Adrenal gland (tissue), 9 donors: ENCODE measurements at regions not wholly inside any gene's neighbourhood (a gene's known extent, or its start where the extent isn't known, plus 50 kb on each side); places are given as distances from the start of the nearest gene placed in this dataset.

Experiments
- DNase-seq, 7 donors: peaks; one replicate each; pipeline ENCODE4 v3.0.0-alpha.2; 2019 to 2020
- H3K27ac ChIP-seq, 5 donors: fragments of 200-600 bp; sonication (generic) in 4 of 5; 1 replicate in 3 of 5; 2 replicates in 2 of 5; pipeline versions ENCODE4 v1.5.1 to v1.8.0; 2016 to 2020; ENCODE audit warnings: mild to moderate bottlenecking in 1 of 5
- H3K27me3 ChIP-seq: fragments of 200-600 bp; 2 replicates; pipeline ENCODE4 v1.8.0; 2021
- H3K36me3 ChIP-seq, 2 donors: fragments of 200-600 bp; replicated peaks in 1 of 2; 1 replicate in 1 of 2; 2 replicates in 1 of 2; pipeline versions ENCODE4 v1.5.1 to v1.8.0; 2018 to 2022
- H3K4me1 ChIP-seq, 2 donors: fragments of 200-600 bp; replicated peaks in 1 of 2; 1 replicate in 1 of 2; 2 replicates in 1 of 2; pipeline versions ENCODE4 v1.5.1 to v1.8.0; 2018 to 2021
- H3K4me3 ChIP-seq, 4 donors: fragments of 200-600 bp; sonication (generic) in 3 of 4; one replicate each; pipeline ENCODE4 v1.5.1; 2016 to 2018
- H3K9me3 ChIP-seq, 3 donors: fragments of 200-600 bp; sonication (generic) in 1 of 3; replicated peaks in 1 of 3; 1 replicate in 2 of 3; 2 replicates in 1 of 3; pipeline versions ENCODE4 v1.5.1 to v1.8.0; 2016 to 2021
- CTCF ChIP-seq, 6 experiments: fragments of 450-650 bp in 4 of 6; fragments of 200-600 bp in 2 of 6; sonication (generic) in 1 of 6; IDR thresholded peaks; 1 replicate in 5 of 6; 2 replicates in 1 of 6; pipeline versions ENCODE4 v1.5.1 to v1.8.0; 2016 to 2021; ENCODE audit warnings: antibody characterized with exemption in 6 of 6, mild to moderate bottlenecking in 2 of 6, moderate library complexity in 1 of 6
- POLR2A ChIP-seq, 2 donors: fragments of 450-650 bp; IDR thresholded peaks; one replicate each; pipeline ENCODE4 v1.6.1; 2017; ENCODE audit warnings: antibody characterized with exemption in 2 of 2, mild to moderate bottlenecking in 2 of 2, moderate library complexity in 1 of 2
- WGBS, 4 donors: extraction: QIAGEN DNeasy Blood & Tissue Kit in 2 of 4; methylation state at CpG; one replicate each; pipeline versions ENCODE4 v1.1.5 to v1.1.7; 2013 to 2017; 5-methylcytosine and 5-hydroxymethylcytosine counted together
- intact Hi-C, 2 donors: fragments of 100-400 bp; cut with DNase I; formaldehyde crosslinking; loops; one replicate each; pipeline versions ENCODE4 v1.14.1 to v1.15.0; 2022 to 2023
- donor health status: healthy with polysubstance abuse.
- donor health status: Bipolar disorder and iron deficiency.
- donor health status: DM: yes; HTN: yes; CAD: no.
- donor health status: DM: no; HTN: no; CAD: no.
- donor health status: DM: no; HTN: no; CAD: no.

DNA sequence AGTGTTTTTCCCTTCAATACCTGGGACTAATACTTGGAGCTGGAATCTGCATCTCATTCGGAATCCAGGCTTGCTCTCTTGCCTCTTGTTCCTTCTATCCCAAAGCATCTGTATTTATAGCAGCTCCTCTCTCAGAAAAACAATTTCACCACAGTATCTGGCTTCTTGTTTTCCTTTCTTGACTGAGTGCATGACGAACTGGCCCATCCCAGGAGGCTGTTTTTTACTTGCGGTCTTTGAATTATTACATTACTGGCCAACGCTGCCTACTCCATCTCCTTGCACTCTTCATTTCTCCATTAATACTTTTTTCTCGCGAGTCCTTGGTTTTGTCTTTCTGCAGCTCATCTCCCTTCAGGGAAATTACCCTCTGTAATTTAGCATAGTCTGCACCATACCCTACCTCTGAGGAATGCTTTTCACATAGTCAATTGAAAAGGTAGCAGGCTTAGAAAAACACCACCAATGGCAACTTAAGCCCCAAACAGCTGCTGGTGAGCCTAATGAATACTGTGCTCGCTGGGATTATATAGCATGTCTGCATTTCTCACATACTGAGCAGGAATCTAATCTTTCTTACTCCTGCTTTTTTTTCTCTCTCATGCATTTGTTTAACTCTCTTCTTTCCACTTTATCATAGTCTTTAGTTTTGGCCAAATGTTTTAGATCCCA is 277.4 kb upstream of the SESN3 start:
- H3K27me3 ChIP-seq = no peaks in the 10 kb centered on the region
- no peaks in the 10 kb centered on the region for H3K36me3 ChIP-seq
- intact Hi-C loops = no loop called here
- H3K4me3 ChIP-seq = no peak overlapping the region
- H3K9me3 ChIP-seq = no peaks in the 10 kb centered on the region
- H3K27ac ChIP-seq = no peak overlapping the region
- H3K4me1 ChIP-seq = peaks cover 7 to 13% of the 10 kb centered on the region in 2 donors
- DNase-seq = no peak
- TF ChIP-seq POLR2A (IDR thresholded peaks at IDR 0.05) = no peak
- TF ChIP-seq CTCF (IDR thresholded peaks at IDR 0.05) = no peak
- 72 to 78% (median 73%) methylated on average over 7 of the region's 7 CpGs for WGBS, 4 donors

DNA sequence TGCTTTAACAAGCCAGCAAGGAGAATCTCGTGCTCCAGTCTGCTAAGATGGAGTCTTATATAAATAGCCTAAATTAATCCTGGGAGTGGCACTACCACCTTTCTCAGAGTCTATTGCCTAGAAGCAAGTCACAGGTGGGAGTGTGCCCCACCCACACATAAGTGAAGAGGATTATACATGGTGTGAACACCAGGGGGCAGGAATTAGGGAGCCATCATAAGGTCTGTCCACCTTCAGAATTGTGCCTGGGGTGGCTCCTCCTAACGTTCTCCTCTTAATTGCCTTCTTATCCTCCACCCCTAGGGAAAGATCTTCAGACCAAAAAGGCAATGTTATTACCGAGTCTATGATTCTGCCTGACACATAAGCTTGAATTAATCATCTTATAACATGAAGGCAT is 276.8 kb upstream of the SESN3 start:
- Histone ChIP-seq H3K27me3 (no peaks in the 10 kb centered on the region), H3K36me3 (no peaks in the 10 kb centered on the region), H3K9me3 (no peaks in the 10 kb centered on the region), H3K4me1 (peaks cover 3 to 8% of the 10 kb centered on the region in 2 donors), H3K27ac (no peak overlapping the region), H3K4me3 (no peak overlapping the region)
- intact Hi-C loops = no loop called here
- WGBS, 4 donors = 68 to 74% (median 71%) methylated on average over 3 of the region's 3 CpGs
- DNase-seq = no peak
- TF ChIP-seq POLR2A (IDR thresholded peaks at IDR 0.05) = no peak
- TF ChIP-seq CTCF (IDR thresholded peaks at IDR 0.05) = no peak

DNA sequence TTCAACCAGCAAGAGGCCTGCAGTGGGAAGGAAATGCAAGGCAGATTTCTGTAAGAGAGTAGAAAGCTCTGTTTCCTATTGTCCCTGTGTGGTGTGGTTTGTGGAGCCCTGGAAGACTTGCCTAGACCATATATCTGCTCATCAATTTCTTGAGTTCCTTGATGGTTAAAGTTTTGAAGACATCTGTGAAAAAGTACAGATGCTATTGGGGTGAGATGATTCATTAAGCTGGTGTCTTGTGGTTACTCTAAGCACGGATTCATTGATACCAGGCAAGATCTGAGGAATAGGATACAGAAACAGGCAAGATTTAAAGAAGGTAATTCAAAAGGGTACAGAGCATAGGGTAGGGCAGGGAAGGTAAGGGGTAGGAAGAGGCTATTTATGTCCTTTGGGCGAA is 275.8 kb upstream of the SESN3 start:
- no peak overlapping the region for H3K27ac ChIP-seq
- no peaks in the 10 kb centered on the region for H3K9me3 ChIP-seq
- no peak for TF ChIP-seq CTCF (IDR thresholded peaks at IDR 0.05)
- no peak for TF ChIP-seq POLR2A (IDR thresholded peaks at IDR 0.05)
- H3K4me3 ChIP-seq = no peak overlapping the region
- no peaks in the 10 kb centered on the region for H3K36me3 ChIP-seq
- WGBS, 4 donors = 81 to 93% (median 89%) methylated on average over 2 of the region's 2 CpGs
- no peaks in the 10 kb centered on the region for H3K27me3 ChIP-seq
- intact Hi-C loops = no loop called here
- DNase-seq = no peak
- H3K4me1 ChIP-seq = no peaks in the 10 kb centered on the region

DNA sequence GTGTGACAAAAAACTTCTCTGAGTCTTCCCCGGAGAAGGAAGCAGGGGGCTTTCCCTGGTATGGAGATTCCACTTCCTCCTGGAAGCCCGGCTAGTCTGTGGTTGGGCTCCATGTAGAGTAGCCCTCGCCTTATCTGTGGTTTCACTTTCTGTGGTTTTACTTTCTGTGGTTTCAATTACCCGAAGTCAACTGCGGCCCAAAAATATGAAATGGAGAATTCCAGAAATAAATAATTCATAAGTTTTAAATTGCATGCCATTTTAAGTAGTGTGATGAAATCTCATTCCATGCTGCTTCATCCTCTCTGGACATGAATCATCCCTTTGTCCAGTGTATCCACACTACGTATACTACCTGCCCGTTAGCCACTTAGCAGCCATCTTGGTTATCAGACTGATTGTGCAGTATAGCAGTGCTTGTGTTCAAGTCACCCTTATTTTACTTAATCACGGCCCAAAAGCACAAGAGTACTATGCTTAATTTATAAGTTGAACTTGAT is 275.0 kb upstream of the SESN3 start:
- TF ChIP-seq CTCF (IDR thresholded peaks at IDR 0.05) = no peak
- no peak for TF ChIP-seq POLR2A (IDR thresholded peaks at IDR 0.05)
- no peaks in the 10 kb centered on the region for H3K9me3 ChIP-seq
- H3K27me3 ChIP-seq = no peaks in the 10 kb centered on the region
- WGBS, 4 donors = 70 to 80% (median 77%) methylated on average over 8 of the region's 8 CpGs
- no peak overlapping the region for H3K4me3 ChIP-seq
- no peak for DNase-seq
- H3K27ac ChIP-seq = no peak overlapping the region
- no peaks in the 10 kb centered on the region for H3K4me1 ChIP-seq
- no peaks in the 10 kb centered on the region for H3K36me3 ChIP-seq
- intact Hi-C loops = no loop called here
